Thoracic aorta (tissue), 2 donors: ENCODE measurements at regions not wholly inside any gene's neighbourhood (a gene's known extent, or its start where the extent isn't known, plus 50 kb on each side); places are given as distances from the start of the nearest gene placed in this dataset.

ENCODE experiments used
- ATAC-seq: fragments of 150-250 bp; one replicate; pipeline ENCODE4 v1.8.0; 2017; ENCODE audit warnings: low read depth; ENCODE audit not compliant: insufficient number of reproducible peaks, low FRiP score
- DNase-seq: peaks from one replicate; pipeline ENCODE4 v3.0.0-alpha.2; 2020; ENCODE audit warnings: low spot score
- H3K27ac ChIP-seq, 2 donors: fragments of 200-600 bp; sonication (generic); 1 replicate in 1 of 2; 2 replicates in 1 of 2; pipeline ENCODE4 v1.5.1; 2016; ENCODE audit warnings: mild to moderate bottlenecking in 2 of 2, moderate library complexity in 2 of 2
- H3K27me3 ChIP-seq: fragments of 200-600 bp; sonication (generic); replicated peaks from 2 replicates; pipeline ENCODE4 v1.6.0; 2016; ENCODE audit warnings: mild to moderate bottlenecking; ENCODE audit not compliant: insufficient read depth
- H3K36me3 ChIP-seq: fragments of 200-600 bp; sonication (generic); one replicate; pipeline ENCODE4 v1.5.1; 2016
- H3K4me1 ChIP-seq, 2 donors: fragments of 200-600 bp; sonication (generic); 1 replicate in 1 of 2; 2 replicates in 1 of 2; pipeline versions ENCODE4 v1.5.1 to v1.6.0; 2016; ENCODE audit warnings: low read depth in 2 of 2, mild to moderate bottlenecking in 1 of 2; ENCODE audit not compliant: control insufficient read depth in 1 of 2
- H3K4me3 ChIP-seq: fragments of 200-600 bp; sonication (generic); 2 replicates; pipeline ENCODE4 v1.5.1; 2016; ENCODE audit warnings: mild to moderate bottlenecking
- H3K9me3 ChIP-seq: fragments of 200-600 bp; sonication (generic); 2 replicates; pipeline ENCODE4 v1.5.1; 2016
- CTCF ChIP-seq: fragments of 200-600 bp; sonication (generic); IDR thresholded peaks from one replicate; pipeline ENCODE4 v1.5.1; 2019; ENCODE audit warnings: antibody characterized with exemption

- H3K9me3 ChIP-seq: no peaks in the 10 kb centered on the region
- no peak for ATAC-seq
Measured at GRCh38 chr14:40762177-40762576, 844.5 kb upstream of the LRFN5 start.

GRCh38 chr14:40760704-40761103, 846.0 kb upstream of the LRFN5 start:
- H3K27me3 ChIP-seq: no peaks in the 10 kb centered on the region
- H3K36me3 ChIP-seq: no peaks in the 10 kb centered on the region
- ATAC-seq (no peak), DNase-seq (no peak)
- no peak for TF ChIP-seq CTCF
- no peak overlapping the region for H3K4me3 ChIP-seq
- H3K27ac ChIP-seq: no peak overlapping the region
- H3K4me1 ChIP-seq: no peaks in the 10 kb centered on the region
- no peaks in the 10 kb centered on the region for H3K9me3 ChIP-seq

More at GRCh38 chr14:40762177-40762576, 844.5 kb upstream of the LRFN5 start:
- no peak for DNase-seq
- Histone ChIP-seq H3K4me1 (no peaks in the 10 kb centered on the region), H3K4me3 (no peak overlapping the region), H3K27ac (no peak overlapping the region), H3K27me3 (no peaks in the 10 kb centered on the region), H3K36me3 (no peaks in the 10 kb centered on the region)
- no peak for TF ChIP-seq CTCF

GRCh38 chr14:40758076-40758475, 848.6 kb upstream of the LRFN5 start:
- no peaks in the 10 kb centered on the region for H3K4me1 ChIP-seq
- DNase-seq (no peak), ATAC-seq (no peak)
- H3K27ac ChIP-seq: no peak overlapping the region
- H3K9me3 ChIP-seq: no peaks in the 10 kb centered on the region
- H3K4me3 ChIP-seq: no peak overlapping the region
- no peaks in the 10 kb centered on the region for H3K27me3 ChIP-seq
- no peaks in the 10 kb centered on the region for H3K36me3 ChIP-seq
- no peak for TF ChIP-seq CTCF

GRCh38 chr14:40757376-40757950, 849.2 kb upstream of the LRFN5 start:
- Histone ChIP-seq H3K4me1 (no peaks in the 10 kb centered on the region), H3K36me3 (no peaks in the 10 kb centered on the region), H3K27ac (no peak overlapping the region), H3K9me3 (no peaks in the 10 kb centered on the region), H3K4me3 (no peak overlapping the region), H3K27me3 (no peaks in the 10 kb centered on the region)
- DNase-seq (no peak), ATAC-seq (no peak)
- no peak for TF ChIP-seq CTCF

- Histone ChIP-seq H3K9me3 (no peaks in the 10 kb centered on the region), H3K36me3 (no peaks in the 10 kb centered on the region), H3K27ac (no peak overlapping the region), H3K4me3 (no peak overlapping the region), H3K4me1 (no peaks in the 10 kb centered on the region), H3K27me3 (no peaks in the 10 kb centered on the region)
- ATAC-seq (no peak), DNase-seq (no peak)
- TF ChIP-seq CTCF: no peak
Measured at GRCh38 chr14:40733206-40733605, 873.5 kb upstream of the LRFN5 start.
